ENCODE measurements at regions not wholly inside any gene's neighbourhood (a gene's known extent, or its start where the extent isn't known, plus 50 kb on each side); places are given as distances from the start of the nearest gene placed in this dataset.

DNA sequence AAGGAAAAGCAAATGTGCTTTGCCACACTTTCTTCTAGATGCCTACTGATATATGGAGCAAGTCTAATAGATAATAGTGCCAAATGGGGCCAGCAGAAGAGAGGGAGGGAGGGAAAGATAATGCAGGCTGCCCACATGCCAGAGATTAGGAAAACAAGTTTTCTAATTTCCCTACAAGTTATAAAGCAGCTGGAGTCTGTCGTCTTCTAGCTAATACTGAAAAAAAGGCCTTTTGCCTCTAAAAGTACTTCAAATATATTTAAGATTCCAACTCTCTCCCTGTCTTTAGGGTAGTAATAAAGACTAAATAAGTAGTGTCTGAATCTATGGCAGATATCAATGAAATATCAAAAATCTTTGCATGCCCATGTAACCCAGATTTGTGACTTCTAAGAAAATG is 632.0 kb upstream of the MIR17HG start:
- TF ChIP-seq, protein P1, sequence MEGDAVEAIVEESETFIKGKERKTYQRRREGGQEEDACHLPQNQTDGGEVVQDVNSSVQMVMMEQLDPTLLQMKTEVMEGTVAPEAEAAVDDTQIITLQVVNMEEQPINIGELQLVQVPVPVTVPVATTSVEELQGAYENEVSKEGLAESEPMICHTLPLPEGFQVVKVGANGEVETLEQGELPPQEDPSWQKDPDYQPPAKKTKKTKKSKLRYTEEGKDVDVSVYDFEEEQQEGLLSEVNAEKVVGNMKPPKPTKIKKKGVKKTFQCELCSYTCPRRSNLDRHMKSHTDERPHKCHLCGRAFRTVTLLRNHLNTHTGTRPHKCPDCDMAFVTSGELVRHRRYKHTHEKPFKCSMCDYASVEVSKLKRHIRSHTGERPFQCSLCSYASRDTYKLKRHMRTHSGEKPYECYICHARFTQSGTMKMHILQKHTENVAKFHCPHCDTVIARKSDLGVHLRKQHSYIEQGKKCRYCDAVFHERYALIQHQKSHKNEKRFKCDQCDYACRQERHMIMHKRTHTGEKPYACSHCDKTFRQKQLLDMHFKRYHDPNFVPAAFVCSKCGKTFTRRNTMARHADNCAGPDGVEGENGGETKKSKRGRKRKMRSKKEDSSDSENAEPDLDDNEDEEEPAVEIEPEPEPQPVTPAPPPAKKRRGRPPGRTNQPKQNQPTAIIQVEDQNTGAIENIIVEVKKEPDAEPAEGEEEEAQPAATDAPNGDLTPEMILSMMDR (IDR thresholded peaks at IDR 0.05), result no peak
- no peak for TF ChIP-seq POLR2A (IDR thresholded peaks at IDR 0.05)
- no peak for TF ChIP-seq POLR2AphosphoS5 (IDR thresholded peaks at IDR 0.05)
- TF ChIP-seq EP300 (IDR thresholded peaks at IDR 0.05; ENCODE audit: low read depth), result no peak
